ENCODE measurements at regions not wholly inside any gene's neighbourhood (a gene's known extent, or its start where the extent isn't known, plus 50 kb on each side); places are given as distances from the start of the nearest gene placed in this dataset.

- TF ChIP-seq CTCF (IDR thresholded peaks at IDR 0.05) (no peak), POLR2AphosphoS5 (IDR thresholded peaks at IDR 0.05) (no peak), POLR2A (IDR thresholded peaks at IDR 0.05) (no peak), EP300 (IDR thresholded peaks at IDR 0.05; ENCODE audit: low read depth) (no peak)
These were observed 168.5 kb downstream of the HMHB1 start for GRCh38 chr5:143980506-143980905.
